ENCODE measurements at regions not wholly inside any gene's neighbourhood (a gene's known extent, or its start where the extent isn't known, plus 50 kb on each side); places are given as distances from the start of the nearest gene placed in this dataset.

GRCh38 chr11:119798656-119799055 is 69.7 kb upstream of the NECTIN1 start (continued):
- TF ChIP-seq ZBTB33 (IDR thresholded peaks at IDR 0.05) (no peak), YY1 (IDR thresholded peaks at IDR 0.05) (no peak), JUND (IDR thresholded peaks at IDR 0.05) (no peak)

- Histone ChIP-seq H3K4me1 (ENCODE audit: control insufficient read depth in 4 of 4, insufficient read depth in 4 of 4, low read length in 3 of 4) (no peaks in the 10 kb centered on the region), H3K4me3 (ENCODE audit: low read depth in 1 of 3, low read length in 3 of 3) (no peak overlapping the region), H3K9me3 (ENCODE audit: control insufficient read depth in 4 of 4, low read length in 3 of 4) (no peaks in the 10 kb centered on the region), H3K27ac (ENCODE audit: low read depth in 1 of 2, low read length in 2 of 2) (no peak overlapping the region), H3K27me3 (ENCODE audit: control insufficient read depth in 4 of 4, insufficient read depth in 4 of 4, low read length in 3 of 4) (no peaks in the 10 kb centered on the region), H3K9ac (ENCODE audit: low read depth in 1 of 2, low read length in 2 of 2) (no peak overlapping the region), H3K36me3 (ENCODE audit: control insufficient read depth in 4 of 4, insufficient read depth in 3 of 4, low read depth in 1 of 4, low read length in 3 of 4) (no peaks in the 10 kb centered on the region)
- DNase-seq (ENCODE audit: low spot score), result no peak
- no peak for TF ChIP-seq FOXA2 (IDR thresholded peaks at IDR 0.05)
- no peak for TF ChIP-seq ATF3 (IDR thresholded peaks at IDR 0.05)
- no peak for TF ChIP-seq FOXA1 (IDR thresholded peaks at IDR 0.05)
- no peak for TF ChIP-seq CTCF (IDR thresholded peaks at IDR 0.05; ENCODE audit: low read depth, low read length, missing input control)
- TF ChIP-seq GABPA (IDR thresholded peaks at IDR 0.05 in 1 of 2, conservative IDR thresholded peaks at IDR 0.05 in 1 of 2), result no peak
- TF ChIP-seq REST (IDR thresholded peaks at IDR 0.05), result no peak
- TF ChIP-seq MAX (IDR thresholded peaks at IDR 0.05), result no peak
- no peak for TF ChIP-seq SP1 (IDR thresholded peaks at IDR 0.05)
- TF ChIP-seq NR2F2 (IDR thresholded peaks at IDR 0.05), result no peak
- TF ChIP-seq TAF1 (conservative IDR thresholded peaks at IDR 0.05), result no peak
- 73% methylated on average over 4 of the region's 4 CpGs for WGBS
These were observed 68.7 kb upstream of the NECTIN1 start for GRCh38 chr11:119797736-119798135.

- H3K4me3 ChIP-seq (ENCODE audit: low read depth in 1 of 3, low read length in 3 of 3), result no peak overlapping the region
- no peak overlapping the region for H3K27ac ChIP-seq (ENCODE audit: low read depth in 1 of 2, low read length in 2 of 2)
- no peaks in the 10 kb centered on the region for H3K36me3 ChIP-seq (ENCODE audit: control insufficient read depth in 4 of 4, insufficient read depth in 3 of 4, low read depth in 1 of 4, low read length in 3 of 4)
- H3K9me3 ChIP-seq (ENCODE audit: control insufficient read depth in 4 of 4, low read length in 3 of 4), result no peaks in the 10 kb centered on the region
- H3K9ac ChIP-seq (ENCODE audit: low read depth in 1 of 2, low read length in 2 of 2), result no peak overlapping the region
- WGBS, result 39% methylated on average over 12 of the region's 12 CpGs
- no peaks in the 10 kb centered on the region for H3K27me3 ChIP-seq (ENCODE audit: control insufficient read depth in 4 of 4, insufficient read depth in 4 of 4, low read length in 3 of 4)
- no peak for DNase-seq (ENCODE audit: low spot score)
- H3K4me1 ChIP-seq (ENCODE audit: control insufficient read depth in 4 of 4, insufficient read depth in 4 of 4, low read length in 3 of 4), result no peaks in the 10 kb centered on the region
- TF ChIP-seq RXRA (IDR thresholded peaks at IDR 0.05), result no peak
- no peak for TF ChIP-seq GABPA (IDR thresholded peaks at IDR 0.05 in 1 of 2, conservative IDR thresholded peaks at IDR 0.05 in 1 of 2)
- TF ChIP-seq JUND (IDR thresholded peaks at IDR 0.05), result no peak
- no peak for TF ChIP-seq ATF3 (IDR thresholded peaks at IDR 0.05)
- no peak for TF ChIP-seq YY1 (IDR thresholded peaks at IDR 0.05)
- no peak for TF ChIP-seq HNF4A (conservative IDR thresholded peaks at IDR 0.05)
- TF ChIP-seq CTCF (IDR thresholded peaks at IDR 0.05; ENCODE audit: low read depth, low read length, missing input control), result no peak
- TF ChIP-seq MAX (IDR thresholded peaks at IDR 0.05), result no peak
- TF ChIP-seq NR2F2 (IDR thresholded peaks at IDR 0.05), result no peak
- TF ChIP-seq FOXA2 (IDR thresholded peaks at IDR 0.05), result no peak
- TF ChIP-seq TAF1 (conservative IDR thresholded peaks at IDR 0.05), result no peak
These were observed 68.2 kb upstream of the NECTIN1 start for GRCh38 chr11:119797123-119797611.

Data from liver (tissue), 8 donors.